A549 (cell line): ENCODE measurements at regions not wholly inside any gene's neighbourhood (a gene's known extent, or its start where the extent isn't known, plus 50 kb on each side); places are given as distances from the start of the nearest gene placed in this dataset.
"Not testable (repeated sequence)": the region's sequence is repeated elsewhere in the genome, so short reads cannot be mapped to it uniquely, and the experiment has no call there.

ENCODE experiments used
- ATAC-seq, 2 experiments: fragments of 200-7000 bp in 1 of 2; fragments of >200 bp in 1 of 2; cut with Nextera tagmentation in 1 of 2; cut with Tn5 transposase in 1 of 2; 3 replicates each; pipeline versions ENCODE4 v1.8.0 to v1.9.1; 2018 to 2020; ENCODE audit warnings: mild to moderate bottlenecking in 1 of 2, moderate library complexity in 1 of 2
- CTCF ChIA-PET: fragments of 300-600 bp; sonication (Branson Sonifier 250); formaldehyde crosslinking; extraction: SDS; loops from one replicate; lab custom pipeline; 2021; ENCODE audit warnings: antibody characterized with exemption, inconsistent platforms; lab: Yijun Ruan, JAX
- POLR2A ChIA-PET: fragments of 350-600 bp; formaldehyde crosslinking; extraction: SDS; loops from one replicate; lab custom pipeline; 2021; ENCODE audit warnings: antibody characterized with exemption, inconsistent platforms; lab: Yijun Ruan, JAX
- DNase-seq, 2 experiments: peaks; one replicate each; pipeline versions ENCODE4 v3.0.0 to v3.0.0-alpha.2; 2011 to 2016; ENCODE audit warnings: low read depth in 1 of 2, low spot score in 1 of 2
- FAIRE-seq: peaks from 2 replicates; lab custom pipeline; 2011; peaks lifted over from hg19 to GRCh38; lab: Jason Lieb, UNC
- H3K27ac ChIP-seq, 2 experiments: fragments of >200 bp; sonication (Bioruptor Twin); formaldehyde crosslinking; 3 replicates each; pipeline ENCODE4 v1.5.1; 2016 to 2017
- H3K4me1 ChIP-seq: fragments of >200 bp; sonication (Bioruptor Twin); formaldehyde crosslinking; 3 replicates; pipeline ENCODE4 v1.6.1; 2016
- H3K4me2 ChIP-seq: fragments of >200 bp; sonication (Bioruptor Twin); formaldehyde crosslinking; 3 replicates; pipeline ENCODE4 v1.6.1; 2016
- H3K4me3 ChIP-seq: fragments of >200 bp; sonication (Bioruptor Twin); formaldehyde crosslinking; 3 replicates; pipeline ENCODE4 v1.5.1; 2016
- H3K9me3 ChIP-seq: fragments of >200 bp; sonication (Bioruptor Twin); formaldehyde crosslinking; 3 replicates; pipeline ENCODE4 v1.6.1; 2016
- ATOH8 ChIP-seq: fragments of 250-450 bp; sonication (Bioruptor Pico); IDR thresholded peaks from 2 replicates; pipeline ENCODE4 v1.5.0; 2020; ENCODE audit warnings: low read depth, mild to moderate bottlenecking, moderate library complexity
- CHD4 ChIP-seq: fragments of 200-600 bp; sonication (generic); IDR thresholded peaks from 2 replicates; pipeline ENCODE4 v1.6.1; 2016; ENCODE audit warnings: antibody characterized with exemption, mild to moderate bottlenecking, borderline replicate concordance
- CTCF ChIP-seq: fragments of >200 bp; sonication (Bioruptor Twin); formaldehyde crosslinking; IDR thresholded peaks from 3 replicates; pipeline ENCODE4 v1.5.1; 2016
- EHMT2 ChIP-seq: fragments of 200-600 bp; sonication (generic); IDR thresholded peaks from 2 replicates; pipeline ENCODE4 v1.6.1; 2016; ENCODE audit warnings: antibody characterized with exemption, low read depth, mild to moderate bottlenecking, moderate library complexity
- ESRRA ChIP-seq: fragments of 150-350 bp; IDR thresholded peaks from 2 replicates; pipeline ENCODE4 v1.6.1; 2014; ENCODE audit warnings: mild to moderate bottlenecking, low read length, borderline replicate concordance
- FOXS1 ChIP-seq: fragments of 250-450 bp; sonication (Bioruptor Pico); IDR thresholded peaks from 2 replicates; pipeline ENCODE4 v1.5.0; 2020; ENCODE audit warnings: mild to moderate bottlenecking, moderate library complexity
- GATA3 ChIP-seq: IDR thresholded peaks from 2 replicates; pipeline ENCODE4 v1.6.1; 2012; ENCODE audit warnings: borderline replicate concordance
- HOXA7 ChIP-seq: fragments of 250-450 bp; sonication (Bioruptor Pico); IDR thresholded peaks from 2 replicates; pipeline ENCODE4 v1.5.0; 2020; ENCODE audit warnings: mild to moderate bottlenecking, moderate library complexity
- KDM5A ChIP-seq: fragments of 200-600 bp; sonication (generic); IDR thresholded peaks from 2 replicates; pipeline ENCODE4 v1.6.1; 2016; ENCODE audit warnings: antibody characterized with exemption, mild to moderate bottlenecking
- MYC ChIP-seq: IDR thresholded peaks from 2 replicates; pipeline ENCODE4 v1.6.1; 2012; ENCODE audit warnings: mild to moderate bottlenecking, inconsistent platforms, low read length, improper control_type of control experiment, borderline replicate concordance
- NFE2L2 ChIP-seq: fragments of 150-350 bp; conservative IDR thresholded peaks from 2 replicates; pipeline ENCODE4 v1.6.1; 2014; ENCODE audit warnings: low read length
- POLR2AphosphoS2 ChIP-seq: conservative IDR thresholded peaks from 2 replicates; pipeline ENCODE4 v1.6.1; 2012; ENCODE audit warnings: low read length, improper control_type of control experiment, inconsistent platforms
- RARB ChIP-seq: fragments of 250-450 bp; sonication (Bioruptor Pico); IDR thresholded peaks from 2 replicates; pipeline ENCODE4 v1.8.0; 2021; ENCODE audit warnings: mild to moderate bottlenecking, moderate library complexity
- RCOR1 ChIP-seq: fragments of 150-350 bp; IDR thresholded peaks from 2 replicates; pipeline ENCODE4 v1.6.1; 2014; ENCODE audit warnings: antibody characterized with exemption, low read length, low read depth
- REST ChIP-seq: fragments of 200-600 bp; sonication (generic); IDR thresholded peaks from 2 replicates; pipeline ENCODE4 v1.6.1; 2016; ENCODE audit warnings: antibody characterized with exemption, mild to moderate bottlenecking, moderate library complexity
- RFX5 ChIP-seq: fragments of 450-650 bp; IDR thresholded peaks from 2 replicates; pipeline ENCODE4 v1.7.1; 2014; ENCODE audit warnings: antibody characterized with exemption, mild to moderate bottlenecking, moderate library complexity
- SMC3 ChIP-seq: fragments of >200 bp; sonication (Bioruptor Twin); formaldehyde crosslinking; IDR thresholded peaks from 3 replicates; pipeline ENCODE4 v1.6.1; 2018; ENCODE audit warnings: inconsistent platforms
- SREBF2 ChIP-seq: fragments of 450-650 bp; IDR thresholded peaks from 2 replicates; pipeline ENCODE4 v1.6.1; 2014; ENCODE audit warnings: mild to moderate bottlenecking, moderate library complexity
- ZC3H11A ChIP-seq: fragments of 450-650 bp; IDR thresholded peaks from 2 replicates; pipeline ENCODE4 v1.6.1; 2014; ENCODE audit warnings: antibody characterized with exemption, mild to moderate bottlenecking
- ZFP36 ChIP-seq: fragments of 450-650 bp; IDR thresholded peaks from 2 replicates; pipeline ENCODE4 v1.6.1; 2014; ENCODE audit warnings: borderline replicate concordance; ENCODE audit not compliant: partially characterized antibody
- ZNF302 ChIP-seq: fragments of 250-450 bp; sonication (Bioruptor Pico); IDR thresholded peaks from 2 replicates; pipeline ENCODE4 v1.9.0; 2021; ENCODE audit warnings: inconsistent platforms, mild to moderate bottlenecking, moderate library complexity
- ZSCAN20 ChIP-seq: fragments of 250-450 bp; sonication (Bioruptor Pico); IDR thresholded peaks from 2 replicates; pipeline ENCODE4 v1.8.0; 2022; ENCODE audit warnings: mild to moderate bottlenecking, moderate library complexity
- WGBS: methylation state at CpG from one replicate; pipeline ENCODE4 v1.1.6; 2017; ENCODE audit errors: missing lambda C conversion rate; 5-methylcytosine and 5-hydroxymethylcytosine counted together
- TF ChIP-seq, protein P1 (sequence below): fragments of >200 bp; sonication (Bioruptor Twin); formaldehyde crosslinking; IDR thresholded peaks from 3 replicates; pipeline ENCODE4 v1.6.1; 2016
- TF ChIP-seq, protein P2 (sequence below): fragments of >200 bp; sonication (Bioruptor Twin); formaldehyde crosslinking; IDR thresholded peaks from 2 replicates; pipeline ENCODE4 v1.6.1; 2016

- no peak for ATAC-seq
- H3K4me1 ChIP-seq, result no peaks in the 10 kb centered on the region
- no peak overlapping the region for H3K4me2 ChIP-seq
- ChIA-PET POLR2A (no interaction called here), CTCF (no interaction called here)
- 8% methylated on average over 2 of the region's 2 CpGs for WGBS
- no peak overlapping the region for H3K27ac ChIP-seq
- H3K4me3 ChIP-seq, result no peak overlapping the region
- H3K9me3 ChIP-seq, result no peaks in the 10 kb centered on the region
- no peak for DNase-seq
- no peak for FAIRE-seq
- TF ChIP-seq FOXS1 (CRISPR knock-in tag), result no peak
- peak; percentile 56 for TF ChIP-seq ZC3H11A
Measured at GRCh38 chrX:33949300-33949699, 182.8 kb downstream of the FAM47A start.

- H3K27ac ChIP-seq, H3K4me3 ChIP-seq, POLR2A ChIA-PET, H3K4me2 ChIP-seq, H3K9me3 ChIP-seq, ATAC-seq, FAIRE-seq, H3K4me1 ChIP-seq, CTCF ChIA-PET: not testable (repeated sequence)
- 6% methylated on average over 5 of the region's 5 CpGs for WGBS
- DNase-seq, result peak in 1 of 2 experiments; percentile 6
Measured at GRCh38 chrX:33926249-33926648, 205.9 kb downstream of the FAM47A start.

GRCh38 chrX:33923262-33923661 lies 208.9 kb downstream of the FAM47A start:
- DNase-seq (peak in 1 of 2 experiments; percentile 2), FAIRE-seq (no peak), ATAC-seq (no peak)
- no peak overlapping the region for H3K4me2 ChIP-seq
- no peaks in the 10 kb centered on the region for H3K9me3 ChIP-seq
- WGBS, result 0% methylated on average over 2 of the region's 2 CpGs
- no peak overlapping the region for H3K4me3 ChIP-seq
- POLR2A ChIA-PET, result no interaction called here
- CTCF ChIA-PET, result no interaction called here
- no peak overlapping the region for H3K27ac ChIP-seq
- TF ChIP-seq KDM5A, result no peak
- TF ChIP-seq SREBF2, result no peak
- no peak for TF ChIP-seq MYC
- TF ChIP-seq ZC3H11A, result no peak
- no peak for TF ChIP-seq POLR2AphosphoS2
- TF ChIP-seq, protein P1, sequence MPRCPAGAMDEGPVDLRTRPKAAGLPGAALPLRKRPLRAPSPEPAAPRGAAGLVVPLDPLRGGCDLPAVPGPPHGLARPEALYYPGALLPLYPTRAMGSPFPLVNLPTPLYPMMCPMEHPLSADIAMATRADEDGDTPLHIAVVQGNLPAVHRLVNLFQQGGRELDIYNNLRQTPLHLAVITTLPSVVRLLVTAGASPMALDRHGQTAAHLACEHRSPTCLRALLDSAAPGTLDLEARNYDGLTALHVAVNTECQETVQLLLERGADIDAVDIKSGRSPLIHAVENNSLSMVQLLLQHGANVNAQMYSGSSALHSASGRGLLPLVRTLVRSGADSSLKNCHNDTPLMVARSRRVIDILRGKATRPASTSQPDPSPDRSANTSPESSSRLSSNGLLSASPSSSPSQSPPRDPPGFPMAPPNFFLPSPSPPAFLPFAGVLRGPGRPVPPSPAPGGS, result no peak
- TF ChIP-seq, all 56 proteins: peak for 0
- no peaks in the 10 kb centered on the region for H3K4me1 ChIP-seq

DNA sequence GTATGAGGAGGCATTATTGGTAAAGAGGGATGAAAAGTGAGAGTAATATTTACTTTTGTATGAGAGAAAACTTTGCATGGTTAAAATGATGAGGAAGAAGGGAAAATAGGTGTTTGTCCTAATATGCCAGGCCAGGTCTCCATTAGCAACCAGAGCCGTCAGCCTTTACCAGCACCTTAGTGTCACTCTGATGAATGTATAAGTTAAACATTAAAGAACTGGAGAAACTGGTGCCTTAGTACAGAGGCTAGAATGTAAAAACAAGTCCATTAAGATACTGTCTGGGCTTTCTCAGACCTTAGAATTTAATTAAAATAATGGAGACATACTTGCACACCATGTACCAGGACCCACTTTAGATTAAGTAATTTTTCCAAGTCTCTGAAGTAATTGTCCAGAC lies 222.3 kb downstream of the FAM47A start:
- ATAC-seq (no peak), FAIRE-seq (no peak), DNase-seq (no peak)
- Histone ChIP-seq H3K27ac (no peak overlapping the region), H3K4me2 (no peak overlapping the region), H3K4me3 (no peak overlapping the region), H3K9me3 (no peaks in the 10 kb centered on the region), H3K4me1 (no peaks in the 10 kb centered on the region)
- TF ChIP-seq, protein P2, sequence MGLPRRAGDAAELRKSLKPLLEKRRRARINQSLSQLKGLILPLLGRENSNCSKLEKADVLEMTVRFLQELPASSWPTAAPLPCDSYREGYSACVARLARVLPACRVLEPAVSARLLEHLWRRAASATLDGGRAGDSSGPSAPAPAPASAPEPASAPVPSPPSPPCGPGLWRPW, result no peak
- TF ChIP-seq ZNF302 (no peak), GATA3 (no peak), ESRRA (no peak), RARB (CRISPR knock-in tag) (no peak), CTCF (no peak), ZFP36 (no peak), REST (no peak), ATOH8 (no peak), RCOR1 (no peak), EHMT2 (no peak), NFE2L2 (no peak), KDM5A (no peak), ZSCAN20 (CRISPR knock-in tag) (no peak), HOXA7 (CRISPR knock-in tag) (no peak), CHD4 (no peak), SMC3 (no peak), RFX5 (no peak)
- WGBS, result 0% methylated on average over 1 of the region's 1 CpG
- ChIA-PET CTCF (no interaction called here), POLR2A (no interaction called here)
